Stimulated activated CD8-positive, alpha-beta memory T cell treated with anti-CD3 and anti-CD28 coated beads, Interleukin-15, amount 100 ng/mL, for 4 hours (primary cell): ENCODE measurements at regions not wholly inside any gene's neighbourhood (a gene's known extent, or its start where the extent isn't known, plus 50 kb on each side); places are given as distances from the start of the nearest gene placed in this dataset.

ENCODE experiments used
- DNase-seq, 2 donors: peaks; one replicate each; pipeline ENCODE4 v3.0.0-alpha.2; 2020; ENCODE audit warnings: low read depth in 2 of 2

GRCh38 chr22:48226026-48227013 is 1463.9 kb downstream of the TBC1D22A start:
- DNase-seq = no peak

DNA sequence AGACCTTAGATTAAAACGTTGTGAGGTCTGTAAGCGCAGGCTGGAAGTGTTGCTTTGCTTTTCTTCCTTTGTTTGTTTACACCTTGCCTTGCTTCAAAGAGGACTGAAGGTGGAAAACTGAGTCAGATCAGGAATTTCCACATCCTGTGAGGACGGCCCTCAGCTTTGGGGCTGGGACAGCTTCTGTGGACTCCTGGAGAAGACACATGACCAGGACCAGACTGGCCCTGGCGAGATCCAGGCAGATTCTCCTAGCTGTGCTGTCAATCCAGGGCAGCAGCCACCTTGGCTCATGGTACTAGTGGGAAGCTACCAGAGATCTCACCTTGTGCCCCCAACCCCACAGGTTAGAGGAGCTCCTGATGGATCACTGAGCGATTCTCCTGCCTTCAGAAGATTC is 1461.9 kb downstream of the TBC1D22A start:
- no peak for DNase-seq

DNA sequence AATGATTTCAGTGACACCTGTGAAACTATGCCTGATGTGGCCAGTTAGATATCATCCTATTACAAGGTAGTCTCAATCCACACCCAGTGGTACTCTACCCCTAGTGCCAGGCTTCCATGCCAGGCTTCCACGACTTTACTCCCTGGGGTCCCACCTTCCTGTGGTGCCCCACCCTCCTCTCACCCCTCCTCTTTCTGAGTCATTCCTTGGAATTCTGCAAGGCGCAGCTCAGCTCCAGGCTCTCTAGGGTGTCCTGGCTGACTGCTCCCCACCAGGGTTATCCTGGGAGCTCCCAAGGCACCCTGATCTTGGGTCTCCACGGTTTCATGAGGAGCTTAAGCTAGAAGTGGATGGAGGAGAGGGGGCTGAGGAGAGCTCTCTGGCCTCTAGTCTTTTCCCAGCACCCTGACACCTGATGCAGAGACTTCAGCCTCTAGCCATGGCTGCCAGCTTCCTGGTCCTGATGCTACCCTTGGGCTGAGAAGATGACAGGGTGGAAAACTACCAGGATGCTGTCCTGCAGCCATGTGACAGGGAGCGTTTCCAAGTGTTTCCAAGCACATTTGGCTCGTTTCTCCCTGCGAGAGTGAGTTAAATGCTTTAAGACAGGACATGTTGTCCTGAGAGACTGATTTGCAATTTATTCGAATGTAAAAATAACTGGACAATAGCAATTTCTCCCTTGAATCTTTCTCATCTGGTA is 1461.2 kb downstream of the TBC1D22A start:
- no peak for DNase-seq

- DNase-seq = no peak
Observed at GRCh38 chr22:48222742-48223487, 1460.5 kb downstream of the TBC1D22A start.

DNA sequence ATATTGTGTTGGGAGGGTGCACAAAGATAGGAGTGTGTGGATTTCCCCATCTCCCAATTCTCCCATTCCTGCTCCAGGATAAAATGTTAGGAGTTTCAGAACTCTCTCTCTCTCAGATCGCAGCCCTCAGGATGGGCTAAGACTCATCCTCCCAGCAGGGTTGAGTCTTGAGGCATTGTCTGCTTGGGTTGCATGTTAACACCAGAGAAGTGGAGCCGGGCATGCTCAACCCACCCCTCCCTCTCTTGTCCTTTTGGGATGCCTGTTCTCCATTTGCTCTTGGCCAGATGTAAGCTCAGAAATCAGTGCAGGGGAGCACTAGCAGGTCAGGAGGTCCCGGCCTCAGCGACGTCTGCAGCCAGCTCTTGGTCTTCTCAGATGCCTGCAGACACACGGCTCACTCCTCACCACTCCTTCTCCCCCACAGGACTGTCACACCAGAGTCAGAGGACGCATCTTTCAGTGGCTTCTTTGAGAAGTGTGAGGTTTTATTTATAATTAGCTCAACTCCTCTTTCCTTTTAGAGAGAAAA is 1456.5 kb downstream of the TBC1D22A start:
- DNase-seq = no peak

DNA sequence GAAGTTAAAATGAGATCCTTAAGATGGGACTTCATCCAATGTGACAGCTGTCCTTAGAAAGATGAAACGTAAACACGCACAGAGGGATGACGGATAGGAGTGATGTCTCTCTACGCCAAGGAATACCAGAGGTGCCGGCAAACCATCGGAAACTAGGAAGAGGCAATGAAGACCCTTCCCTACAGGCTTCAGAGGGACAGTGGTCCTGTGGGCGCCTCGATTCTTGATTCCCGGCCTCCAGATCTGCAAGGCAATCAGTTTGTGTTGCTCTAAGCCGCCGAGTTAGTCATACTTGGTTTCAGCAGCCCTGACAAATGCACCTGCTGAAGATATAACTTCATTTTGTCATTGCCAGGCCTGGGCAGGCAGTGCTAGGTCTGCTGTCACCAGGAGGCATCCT is 1455.1 kb downstream of the TBC1D22A start:
- no peak for DNase-seq

DNA sequence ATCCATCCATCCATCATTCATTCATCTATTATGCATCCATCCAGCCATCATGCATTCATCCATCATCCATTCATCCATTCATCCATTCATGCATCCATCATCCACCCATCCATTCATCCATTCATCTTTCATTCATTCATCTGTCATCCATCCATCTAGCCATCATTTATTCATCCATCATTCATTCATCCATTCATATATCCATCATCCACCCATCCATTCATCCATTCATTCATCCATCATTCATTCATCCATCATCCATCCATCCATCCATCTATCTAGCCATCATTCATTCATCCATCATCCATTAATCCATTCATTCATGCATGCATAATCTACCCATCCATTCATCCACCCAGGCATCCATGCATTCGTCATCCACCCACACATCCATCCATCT is 1450.3 kb downstream of the TBC1D22A start:
- no peak for DNase-seq

DNA sequence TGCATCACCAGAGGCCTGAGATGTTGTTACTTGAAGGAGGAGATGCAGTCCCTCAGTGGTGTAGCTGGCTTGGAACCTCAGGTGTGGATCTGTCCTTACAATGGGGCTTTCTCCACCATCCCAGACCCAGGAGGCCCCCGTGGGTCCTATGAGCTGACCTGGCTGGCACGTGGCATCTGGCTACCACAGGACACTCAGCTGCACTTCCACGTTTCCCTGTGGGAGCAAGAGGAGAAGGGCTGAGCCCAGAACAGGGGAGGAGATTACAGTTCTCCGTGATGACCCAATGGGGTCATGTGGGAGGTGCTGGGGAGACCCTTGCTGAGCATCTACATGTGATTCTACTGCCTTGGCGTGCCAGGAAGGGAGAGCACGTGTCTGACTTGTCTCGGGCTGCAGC is 1448.4 kb downstream of the TBC1D22A start:
- no peak for DNase-seq

GRCh38 chr22:48210198-48210580 is 1447.7 kb downstream of the TBC1D22A start:
- DNase-seq = no peak

DNA sequence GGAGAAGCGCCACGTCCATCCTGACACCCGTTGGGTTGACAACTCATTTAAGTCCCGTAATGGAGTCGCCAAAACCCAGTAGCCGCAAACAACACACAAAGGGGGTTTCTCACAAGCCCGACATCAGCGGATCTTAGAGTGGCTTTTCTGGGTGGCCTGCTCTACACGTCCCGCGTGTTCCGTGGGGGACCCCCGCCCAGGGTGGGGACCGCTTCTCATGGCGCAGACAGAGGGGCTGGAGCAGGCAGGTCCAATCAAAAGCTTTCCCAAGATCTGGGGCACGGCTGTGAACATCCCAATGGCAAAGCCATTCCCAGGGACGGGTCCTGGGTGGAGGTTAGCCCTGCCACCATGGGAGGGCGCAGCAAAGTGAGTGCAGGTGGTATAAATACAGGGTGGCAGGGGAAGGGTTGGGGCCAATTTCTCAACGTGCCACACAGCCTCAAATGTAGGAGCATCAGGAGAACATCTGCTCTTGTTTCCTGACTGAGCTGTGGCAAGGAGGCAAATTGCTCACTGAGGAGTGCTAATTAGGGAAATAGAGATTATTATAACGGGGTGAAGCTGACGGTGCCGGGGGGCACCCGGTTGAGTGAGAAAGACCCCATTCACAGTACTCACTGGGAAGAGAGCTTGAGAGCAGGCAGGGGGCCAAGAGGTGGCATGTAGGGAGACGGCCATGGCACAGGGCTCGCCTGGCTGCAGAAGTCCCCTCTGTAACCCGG is 1447.2 kb downstream of the TBC1D22A start:
- no peak for DNase-seq

DNA sequence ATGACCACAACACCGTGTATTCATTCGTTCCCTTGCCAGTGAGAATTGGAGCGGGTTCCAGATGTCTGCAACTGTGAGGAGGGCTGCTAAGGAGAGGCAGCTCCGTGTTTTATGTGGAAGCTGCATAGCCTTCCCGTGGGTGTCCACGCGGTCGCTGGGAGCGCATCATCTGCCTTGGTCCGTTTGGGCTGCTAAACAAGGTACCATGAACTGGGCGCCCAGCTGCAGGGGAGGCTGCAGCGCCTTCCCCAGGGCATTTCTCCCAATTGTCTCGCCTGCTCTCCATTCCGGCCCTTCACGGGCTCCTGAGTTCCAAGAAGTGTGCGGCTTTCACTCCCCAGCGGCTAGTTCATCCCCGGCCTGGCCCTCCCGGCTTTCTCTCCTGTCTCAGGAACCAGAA is 1446.4 kb downstream of the TBC1D22A start:
- no peak for DNase-seq

DNA sequence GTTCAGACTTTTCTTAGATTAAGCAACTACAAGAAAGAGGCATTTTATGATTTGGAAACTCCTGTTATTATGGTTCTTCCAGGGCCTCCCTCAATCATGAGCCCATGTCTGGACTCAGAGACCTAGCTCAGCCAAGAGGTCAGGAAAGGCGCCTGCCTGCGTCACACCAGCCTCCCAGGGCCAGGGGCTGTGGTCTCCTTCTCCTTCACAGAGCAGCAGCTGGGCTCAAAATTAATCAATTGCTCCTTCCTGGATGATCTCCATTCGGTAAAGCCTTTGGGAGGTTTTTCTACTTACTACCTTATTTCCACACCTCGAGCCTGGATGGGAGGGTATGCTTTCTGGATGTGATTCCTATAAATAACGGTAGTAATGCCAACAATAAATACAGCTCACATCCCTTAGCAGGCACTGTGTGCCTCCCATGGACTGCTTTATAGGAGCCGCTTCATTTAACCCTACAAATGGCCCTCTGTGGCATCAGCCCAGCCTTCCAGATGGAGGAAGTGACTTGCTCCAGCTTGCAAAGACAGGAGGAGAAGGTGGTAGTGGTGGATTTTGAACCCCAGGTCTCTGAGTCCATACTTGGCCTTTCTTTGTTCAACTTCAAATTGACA is 1445.6 kb downstream of the TBC1D22A start:
- no peak for DNase-seq

DNA sequence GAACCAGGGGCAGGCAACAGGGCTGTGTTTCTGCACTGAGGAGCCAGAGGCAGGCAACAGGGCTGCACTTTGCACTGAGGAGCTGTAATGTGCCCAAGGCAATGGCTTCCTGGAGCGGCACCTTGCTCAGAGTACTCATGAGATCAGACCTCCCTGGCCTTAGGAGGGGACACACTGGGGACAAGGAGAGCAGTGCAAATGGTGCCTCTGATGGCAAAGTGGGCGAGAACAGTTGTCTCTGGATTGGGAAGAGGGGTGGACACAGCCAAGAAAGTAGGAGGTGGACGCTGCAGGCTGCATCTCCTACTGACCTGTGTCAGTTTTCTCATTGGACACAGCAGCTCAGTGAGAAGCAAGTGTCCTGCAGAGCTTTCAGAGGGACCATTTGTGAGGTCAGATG is 1443.3 kb downstream of the TBC1D22A start:
- no peak for DNase-seq

GRCh38 chr22:48205161-48205560 is 1442.7 kb downstream of the TBC1D22A start:
- no peak for DNase-seq

- no peak for DNase-seq
Observed at GRCh38 chr22:48204296-48204695, 1441.8 kb downstream of the TBC1D22A start.

- DNase-seq = no peak
Observed at GRCh38 chr22:48199667-48200066, 1437.2 kb downstream of the TBC1D22A start.

GRCh38 chr22:48198489-48199459 is 1436.3 kb downstream of the TBC1D22A start:
- DNase-seq = no peak

- DNase-seq = no peak
Observed at GRCh38 chr22:48197189-48197690, 1434.8 kb downstream of the TBC1D22A start.

DNA sequence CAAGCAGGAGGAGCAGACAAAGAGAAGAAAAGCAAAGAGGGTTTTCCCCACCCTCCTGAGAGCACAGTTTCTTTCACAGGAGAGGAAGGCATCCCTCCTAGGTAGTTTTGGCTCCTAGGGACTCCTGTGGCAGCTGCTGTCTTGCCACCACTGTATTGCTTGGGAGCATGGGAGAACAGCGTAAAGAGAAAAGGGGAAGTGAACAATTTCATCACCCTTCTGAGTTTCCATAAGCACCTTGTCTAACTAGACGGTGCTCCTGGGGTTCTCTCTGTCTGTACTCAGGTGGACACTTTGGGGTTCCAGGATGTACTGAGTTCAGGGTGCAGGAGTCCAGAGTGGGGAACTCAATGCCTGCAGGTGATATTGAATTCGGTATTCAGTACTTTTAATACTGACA is 1430.5 kb downstream of the TBC1D22A start:
- DNase-seq = no peak
